OCI-LY1 (cell line): ENCODE measurements at regions not wholly inside any gene's neighbourhood (a gene's known extent, or its start where the extent isn't known, plus 50 kb on each side); places are given as distances from the start of the nearest gene placed in this dataset.

Experiments
- H2AFZ ChIP-seq: fragments of 200-600 bp; sonication (generic), shearing (Covaris generic); 2 replicates; pipeline ENCODE4 v1.6.0; 2014; ENCODE audit warnings: antibody characterized with exemption, mild to moderate bottlenecking, low read length
- H3F3A ChIP-seq: fragments of 200-600 bp; sonication (generic), shearing (Covaris generic); 2 replicates; pipeline ENCODE4 v1.6.0; 2014; ENCODE audit warnings: mild to moderate bottlenecking, antibody characterized with exemption, low read length, moderate library complexity; ENCODE audit not compliant: insufficient read depth
- H3K27ac ChIP-seq: fragments of 200-600 bp; sonication (generic); 2 replicates; pipeline ENCODE4 v1.5.1; 2014; ENCODE audit warnings: low read length, mixed run types, mild to moderate bottlenecking, low read depth; ENCODE audit not compliant: poor library complexity, severe bottlenecking
- H3K27me3 ChIP-seq: fragments of 200-600 bp; sonication (generic); 2 replicates; pipeline ENCODE4 v1.6.0; 2014; ENCODE audit warnings: antibody characterized with exemption, mild to moderate bottlenecking, low read length, moderate library complexity; ENCODE audit not compliant: insufficient read depth
- H3K36me3 ChIP-seq: fragments of 200-600 bp; sonication (generic); 2 replicates; pipeline ENCODE4 v1.6.1; 2014; ENCODE audit warnings: mild to moderate bottlenecking, antibody characterized with exemption, low read length, moderate library complexity, mixed read lengths; ENCODE audit not compliant: insufficient read depth
- H3K4me1 ChIP-seq: fragments of 200-600 bp; sonication (generic); 2 replicates; pipeline ENCODE4 v1.5.1; 2014; ENCODE audit warnings: mild to moderate bottlenecking, low read length, moderate library complexity; ENCODE audit not compliant: insufficient read depth, severe bottlenecking
- H3K4me2 ChIP-seq: fragments of 200-600 bp; sonication (generic), shearing (Covaris generic); 2 replicates; pipeline ENCODE4 v1.6.1; 2014; ENCODE audit warnings: low read length
- H3K4me3 ChIP-seq: fragments of 200-600 bp; sonication (generic); 2 replicates; pipeline ENCODE4 v1.5.1; 2014; ENCODE audit warnings: low read length, low read depth, mild to moderate bottlenecking, mixed read lengths; ENCODE audit not compliant: poor library complexity, severe bottlenecking
- H3K79me2 ChIP-seq: fragments of 200-600 bp; shearing (Covaris generic); 2 replicates; pipeline ENCODE4 v1.6.1; 2016; ENCODE audit warnings: mixed run types, low read length, mixed read lengths; ENCODE audit not compliant: insufficient read depth
- H3K9ac ChIP-seq: fragments of 200-600 bp; sonication (generic), shearing (Covaris generic); 2 replicates; pipeline ENCODE4 v1.6.1; 2014; ENCODE audit warnings: mild to moderate bottlenecking, low read length, mixed read lengths
- H3K9me2 ChIP-seq: fragments of 200-600 bp; sonication (generic), shearing (Covaris generic); 2 replicates; pipeline ENCODE4 v1.6.1; 2014; ENCODE audit warnings: low read depth, mild to moderate bottlenecking, low read length, mixed read lengths
- H3K9me3 ChIP-seq: fragments of 200-600 bp; shearing (Covaris generic); 2 replicates; pipeline ENCODE4 v1.6.1; 2014; ENCODE audit warnings: low read length, mixed read lengths
- H4K20me1 ChIP-seq: fragments of 200-600 bp; sonication (generic), shearing (Covaris generic); 2 replicates; pipeline ENCODE4 v1.6.0; 2016; ENCODE audit warnings: mild to moderate bottlenecking, low read length; ENCODE audit not compliant: insufficient read depth
- EZH2 ChIP-seq: fragments of 200-600 bp; sonication (generic), shearing (Covaris generic); IDR thresholded peaks from 2 replicates; pipeline ENCODE4 v1.8.0; 2017; ENCODE audit warnings: borderline replicate concordance, mixed run types, mild to moderate bottlenecking, antibody characterized with exemption, low read length, moderate library complexity, mixed read lengths
- TF ChIP-seq, protein P1 (sequence below): fragments of 200-600 bp; sonication (generic), shearing (Covaris generic); IDR thresholded peaks from 2 replicates; pipeline ENCODE4 v1.5.1; 2017; ENCODE audit warnings: mild to moderate bottlenecking, antibody characterized with exemption, low read length, moderate library complexity, mixed read lengths

- TF ChIP-seq, protein P1, sequence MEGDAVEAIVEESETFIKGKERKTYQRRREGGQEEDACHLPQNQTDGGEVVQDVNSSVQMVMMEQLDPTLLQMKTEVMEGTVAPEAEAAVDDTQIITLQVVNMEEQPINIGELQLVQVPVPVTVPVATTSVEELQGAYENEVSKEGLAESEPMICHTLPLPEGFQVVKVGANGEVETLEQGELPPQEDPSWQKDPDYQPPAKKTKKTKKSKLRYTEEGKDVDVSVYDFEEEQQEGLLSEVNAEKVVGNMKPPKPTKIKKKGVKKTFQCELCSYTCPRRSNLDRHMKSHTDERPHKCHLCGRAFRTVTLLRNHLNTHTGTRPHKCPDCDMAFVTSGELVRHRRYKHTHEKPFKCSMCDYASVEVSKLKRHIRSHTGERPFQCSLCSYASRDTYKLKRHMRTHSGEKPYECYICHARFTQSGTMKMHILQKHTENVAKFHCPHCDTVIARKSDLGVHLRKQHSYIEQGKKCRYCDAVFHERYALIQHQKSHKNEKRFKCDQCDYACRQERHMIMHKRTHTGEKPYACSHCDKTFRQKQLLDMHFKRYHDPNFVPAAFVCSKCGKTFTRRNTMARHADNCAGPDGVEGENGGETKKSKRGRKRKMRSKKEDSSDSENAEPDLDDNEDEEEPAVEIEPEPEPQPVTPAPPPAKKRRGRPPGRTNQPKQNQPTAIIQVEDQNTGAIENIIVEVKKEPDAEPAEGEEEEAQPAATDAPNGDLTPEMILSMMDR, result no peak
- no peak for TF ChIP-seq EZH2
- H3K27me3 ChIP-seq, result no peaks in the 10 kb centered on the region
- H3K4me3 ChIP-seq, result no peak overlapping the region
Measured at GRCh38 chr14:95635051-95635450, 51.2 kb upstream of the TCL1B start.

More at GRCh38 chr14:95635051-95635450, 51.2 kb upstream of the TCL1B start:
- Histone ChIP-seq H3K9ac (no peak overlapping the region), H3K79me2 (peaks cover 15% of the 10 kb centered on the region), H2AFZ (no peak overlapping the region), H3K27ac (no peak overlapping the region), H3K9me3 (peaks cover 19% of the 10 kb centered on the region; the same call in 1 of the 2 replicates), H3K4me2 (no peak overlapping the region), H4K20me1 (no peaks in the 10 kb centered on the region), H3K4me1 (no peaks in the 10 kb centered on the region), H3K9me2 (no peaks in the 10 kb centered on the region), H3F3A (no peaks in the 10 kb centered on the region), H3K36me3 (peaks cover 89% of the 10 kb centered on the region)
